ENCODE measurements at regions not wholly inside any gene's neighbourhood (a gene's known extent, or its start where the extent isn't known, plus 50 kb on each side); places are given as distances from the start of the nearest gene placed in this dataset.

- TF ChIP-seq EZH2 (IDR thresholded peaks at IDR 0.05) (no peak), POLR2AphosphoS5 (IDR thresholded peaks at IDR 0.05; ENCODE audit: borderline replicate concordance, low read depth, low read length) (no peak)
Measured at GRCh38 chr5:168014433-168015123, 276.9 kb upstream of the WWC1 start.
